Embryonic facial prominence (tissue), 1 donor: ENCODE measurements at regions not wholly inside any gene's neighbourhood (a gene's known extent, or its start where the extent isn't known, plus 50 kb on each side); places are given as distances from the start of the nearest gene placed in this dataset.

ENCODE experiments used
- DNase-seq: peaks from one replicate; pipeline ENCODE4 v3.0.0-alpha.2; 2016; ENCODE audit errors: extremely low spot score

- no peak for DNase-seq
These were observed 123.6 kb upstream of the VEPH1 start for GRCh38 chr3:157626817-157627216.

- DNase-seq = no peak
These were observed 121.6 kb upstream of the VEPH1 start for GRCh38 chr3:157624801-157625200.

GRCh38 chr3:157618886-157619285 lies 115.7 kb upstream of the VEPH1 start:
- DNase-seq = no peak

GRCh38 chr3:157618075-157618760 lies 115.0 kb upstream of the VEPH1 start:
- peak; percentile 53 for DNase-seq

GRCh38 chr3:157614896-157615295 lies 111.7 kb upstream of the VEPH1 start:
- DNase-seq = no peak

GRCh38 chr3:157611536-157612076 lies 108.4 kb upstream of the VEPH1 start:
- DNase-seq = no peak

GRCh38 chr3:157610876-157611535 lies 107.8 kb upstream of the VEPH1 start:
- DNase-seq = no peak

GRCh38 chr3:157607826-157608405 lies 104.7 kb upstream of the VEPH1 start:
- DNase-seq = peak; percentile 12

- no peak for DNase-seq
These were observed 103.6 kb upstream of the VEPH1 start for GRCh38 chr3:157606852-157607197.

- no peak for DNase-seq
These were observed 103.0 kb upstream of the VEPH1 start for GRCh38 chr3:157606011-157606851.

GRCh38 chr3:157605356-157605755 lies 102.1 kb upstream of the VEPH1 start:
- no peak for DNase-seq

- no peak for DNase-seq
These were observed 99.2 kb upstream of the VEPH1 start for GRCh38 chr3:157602424-157602823.

GRCh38 chr3:157595259-157595658 lies 92.0 kb upstream of the VEPH1 start:
- DNase-seq = no peak

GRCh38 chr3:157594413-157594812 lies 91.2 kb upstream of the VEPH1 start:
- DNase-seq = no peak

- DNase-seq = no peak
These were observed 89.6 kb upstream of the VEPH1 start for GRCh38 chr3:157592769-157593168.

- no peak for DNase-seq
These were observed 87.1 kb upstream of the VEPH1 start for GRCh38 chr3:157590273-157590672.

- DNase-seq = peak; percentile 51
These were observed 86.0 kb upstream of the VEPH1 start for GRCh38 chr3:157589211-157589610.

GRCh38 chr3:157588386-157589060 lies 85.3 kb upstream of the VEPH1 start:
- DNase-seq = no peak

- no peak for DNase-seq
These were observed 83.1 kb upstream of the VEPH1 start for GRCh38 chr3:157586293-157586692.

GRCh38 chr3:157585386-157585785 lies 82.2 kb upstream of the VEPH1 start:
- DNase-seq = no peak

GRCh38 chr3:157582637-157582973 lies 79.4 kb upstream of the VEPH1 start:
- DNase-seq = no peak
